Activated B cell treated with CpG ODN at 0.5 μM for 24 hours (primary cell): ENCODE measurements at regions not wholly inside any gene's neighbourhood (a gene's known extent, or its start where the extent isn't known, plus 50 kb on each side); places are given as distances from the start of the nearest gene placed in this dataset.

Experiments used
- ATAC-seq: fragments of 200-7000 bp; cut with Tn5 transposase; one replicate; pipeline ENCODE4 v1.10.0; 2021; ENCODE audit warnings: low read depth, mild to moderate bottlenecking, moderate library complexity
- CTCF ChIA-PET: fragments of 350-600 bp; sonication (Branson Sonifier 250); formaldehyde crosslinking; loops from one replicate; lab custom pipeline; 2021; ENCODE audit warnings: antibody characterized with exemption; lab: Charles Lee
- POLR2A ChIA-PET: fragments of 350-600 bp; sonication (Branson Sonifier 250); formaldehyde crosslinking; loops from one replicate; lab custom pipeline; 2021; ENCODE audit warnings: antibody characterized with exemption; lab: Charles Lee
- DNase-seq: peaks from one replicate; pipeline ENCODE4 v3.0.0; 2022
- H3K27ac Mint-ChIP-seq: one replicate; pipeline ENCODE4 v1.8.0; 2020; ENCODE audit warnings: mixed read lengths
- H3K27me3 Mint-ChIP-seq: one replicate; pipeline ENCODE4 v1.8.0; 2021; ENCODE audit warnings: mixed read lengths
- H3K36me3 Mint-ChIP-seq: one replicate; pipeline ENCODE4 v1.8.0; 2021; ENCODE audit warnings: low read depth, mixed read lengths
- H3K4me1 Mint-ChIP-seq: one replicate; pipeline ENCODE4 v1.8.0; 2021; ENCODE audit warnings: mixed read lengths
- H3K4me3 Mint-ChIP-seq: one replicate; pipeline ENCODE4 v1.8.0; 2020; ENCODE audit warnings: mild to moderate bottlenecking, mixed read lengths
- H3K9me3 Mint-ChIP-seq: one replicate; pipeline ENCODE4 v1.8.0; 2020; ENCODE audit warnings: mixed read lengths
- CTCF ChIP-seq: fragments of 200-600 bp; IDR thresholded peaks from one replicate; pipeline ENCODE4 v1.8.0; 2022; ENCODE audit warnings: antibody characterized with exemption, mild to moderate bottlenecking
- intact Hi-C: fragments of 100-400 bp; cut with micrococcal nuclease; formaldehyde crosslinking; loops from one replicate; pipeline ENCODE4 v1.15.1; 2024

GRCh38 chr1:30596470-30596869 is 126.9 kb downstream of the MATN1 start:
- no peak for ATAC-seq
- H3K27me3 Mint-ChIP-seq = peaks cover 28% of the 10 kb centered on the region
- no peak overlapping the region for H3K4me3 Mint-ChIP-seq

GRCh38 chr1:30589083-30589482 is 134.3 kb downstream of the MATN1 start:
- Mint-ChIP-seq H3K27me3 (peaks cover 51% of the 10 kb centered on the region), H3K4me1 (no peaks in the 10 kb centered on the region), H3K27ac (no peak overlapping the region), H3K4me3 (no peak overlapping the region), H3K36me3 (no peaks in the 10 kb centered on the region), H3K9me3 (peaks cover 9% of the 10 kb centered on the region)
- intact Hi-C loops = no loop called here
- POLR2A ChIA-PET = no interaction called here
- ATAC-seq (no peak), DNase-seq (no peak)
- no peak for TF ChIP-seq CTCF
- CTCF ChIA-PET = no interaction called here

More at GRCh38 chr1:30596470-30596869, 126.9 kb downstream of the MATN1 start:
- Mint-ChIP-seq H3K36me3 (no peaks in the 10 kb centered on the region), H3K9me3 (peaks cover 10% of the 10 kb centered on the region), H3K4me1 (no peaks in the 10 kb centered on the region), H3K27ac (no peak overlapping the region)
- CTCF ChIA-PET = no interaction called here
- TF ChIP-seq CTCF = no peak
- POLR2A ChIA-PET = no interaction called here
- intact Hi-C loops = no loop called here
- DNase-seq = no peak

GRCh38 chr1:30588311-30589073 is 134.9 kb downstream of the MATN1 start:
- ChIA-PET POLR2A (no interaction called here), CTCF (no interaction called here)
- Mint-ChIP-seq H3K4me1 (no peaks in the 10 kb centered on the region), H3K9me3 (peaks cover 13% of the 10 kb centered on the region), H3K27ac (no peak overlapping the region), H3K36me3 (no peaks in the 10 kb centered on the region), H3K4me3 (no peak overlapping the region), H3K27me3 (peaks cover 46% of the 10 kb centered on the region)
- no peak for TF ChIP-seq CTCF
- ATAC-seq = no peak
- intact Hi-C loops = no loop called here
- no peak for DNase-seq

GRCh38 chr1:30586671-30587070 is 136.7 kb downstream of the MATN1 start:
- H3K4me1 Mint-ChIP-seq = no peaks in the 10 kb centered on the region
- intact Hi-C loops = no loop called here
- ChIA-PET CTCF (no interaction called here), POLR2A (no interaction called here)
- DNase-seq (no peak), ATAC-seq (no peak)
- peaks cover 46% of the 10 kb centered on the region for H3K27me3 Mint-ChIP-seq
- no peaks in the 10 kb centered on the region for H3K36me3 Mint-ChIP-seq
- H3K9me3 Mint-ChIP-seq = peaks cover 15% of the 10 kb centered on the region
- no peak overlapping the region for H3K4me3 Mint-ChIP-seq
- TF ChIP-seq CTCF = no peak
- no peak overlapping the region for H3K27ac Mint-ChIP-seq

GRCh38 chr1:30579580-30579979 is 143.8 kb downstream of the MATN1 start:
- DNase-seq = no peak
- ChIA-PET CTCF (no interaction called here), POLR2A (no interaction called here)
- no peak for TF ChIP-seq CTCF
- Mint-ChIP-seq H3K4me3 (no peak overlapping the region), H3K36me3 (no peaks in the 10 kb centered on the region), H3K27me3 (peaks cover 18% of the 10 kb centered on the region), H3K4me1 (no peaks in the 10 kb centered on the region), H3K27ac (no peak overlapping the region), H3K9me3 (peaks cover 19% of the 10 kb centered on the region)
- intact Hi-C loops = no loop called here
- ATAC-seq = no peak
